HG03025 (cell line): ENCODE measurements at regions not wholly inside any gene's neighbourhood (a gene's known extent, or its start where the extent isn't known, plus 50 kb on each side); places are given as distances from the start of the nearest gene placed in this dataset.

Source experiments
- ATAC-seq: cut with Tn5 transposase; IDR thresholded peaks from one replicate; pipeline ENCODE4 v1.9.1; 2021; ENCODE audit warnings: mild to moderate bottlenecking, moderate library complexity; ENCODE audit not compliant: unreplicated experiment, low FRiP score

DNA sequence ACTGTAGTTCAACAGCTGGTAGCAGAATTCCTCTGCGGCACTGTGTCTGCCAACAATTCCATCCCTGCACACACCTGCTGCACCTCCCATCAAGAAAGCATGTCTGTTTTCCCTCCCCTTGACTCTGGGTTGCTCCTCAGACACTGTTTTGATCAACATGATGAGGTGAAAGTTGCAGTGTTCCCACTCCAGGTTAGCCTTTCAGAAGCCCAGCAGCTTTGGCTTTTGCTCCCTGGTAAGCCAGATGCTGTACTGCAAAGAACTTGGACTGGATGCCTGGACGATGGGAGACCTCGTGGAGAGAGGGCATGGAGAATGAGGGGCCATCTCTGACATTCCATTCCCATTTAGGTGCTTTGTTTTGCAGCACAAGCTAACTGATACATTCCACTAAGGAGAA lies 79.1 kb upstream of the MAFB start:
- no peak for ATAC-seq

DNA sequence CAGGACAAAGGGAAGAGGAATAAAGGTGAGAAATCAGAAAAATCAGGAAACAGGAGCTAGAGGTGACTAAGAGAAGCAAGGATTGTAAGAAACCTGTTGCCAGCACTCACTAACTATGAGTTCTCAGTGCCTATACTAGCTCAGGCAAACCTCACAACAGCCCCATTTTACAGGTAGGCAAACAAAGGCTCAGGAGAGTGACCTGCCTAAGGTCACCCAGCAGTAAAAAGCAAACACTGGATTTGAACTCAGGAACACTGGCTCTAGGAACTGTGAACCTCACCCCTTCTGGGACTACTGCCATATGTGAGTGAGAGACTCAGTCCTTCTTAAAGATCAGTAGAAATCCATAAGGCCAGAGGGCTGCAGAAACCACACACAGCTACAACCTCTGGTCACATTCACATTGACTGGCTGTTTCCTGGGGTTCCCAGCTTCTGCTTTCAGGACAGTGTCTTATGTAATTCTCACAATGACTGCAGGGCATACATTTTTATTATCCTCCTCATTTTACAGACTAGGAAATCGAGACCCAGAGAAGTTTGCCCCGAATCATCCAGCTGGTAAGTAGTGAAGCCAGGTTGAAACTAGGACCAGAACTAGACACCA lies 80.7 kb upstream of the MAFB start:
- ATAC-seq, result no peak

DNA sequence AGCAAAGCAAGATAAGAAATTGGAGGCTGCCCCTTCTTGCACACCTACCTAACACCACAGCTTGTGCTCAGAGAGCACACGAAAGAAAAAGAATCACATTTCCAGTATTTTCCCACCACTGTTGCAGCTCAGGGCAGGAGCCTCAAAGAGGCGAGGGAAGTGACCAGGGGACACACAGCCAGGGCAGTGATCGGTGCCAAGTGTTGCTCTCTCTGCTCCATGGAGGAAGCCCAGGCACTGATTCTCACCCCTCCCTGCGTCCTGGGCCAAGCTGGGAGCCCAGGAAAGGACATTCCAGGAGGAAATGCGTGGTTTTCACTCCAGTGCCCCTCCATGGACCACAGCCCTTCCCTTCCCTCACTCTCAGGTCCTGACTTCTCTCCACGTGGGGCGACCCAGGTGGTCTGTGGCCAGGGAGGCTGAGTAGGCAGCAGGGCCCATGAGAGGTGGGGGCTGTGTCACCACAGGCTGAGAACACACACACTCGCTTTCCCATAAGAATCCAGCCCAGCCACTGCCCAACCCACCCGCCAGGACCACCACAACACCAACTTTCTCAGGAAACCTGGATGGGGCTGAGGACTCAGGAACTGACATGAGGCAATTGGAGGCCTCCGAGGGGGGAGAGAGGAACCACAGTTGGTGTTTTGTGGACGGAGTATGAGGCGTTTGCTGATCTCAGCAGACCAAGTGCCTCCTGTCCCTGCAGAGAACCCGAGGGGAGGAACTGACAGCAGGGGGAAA lies 81.7 kb upstream of the MAFB start:
- ATAC-seq, result no peak

DNA sequence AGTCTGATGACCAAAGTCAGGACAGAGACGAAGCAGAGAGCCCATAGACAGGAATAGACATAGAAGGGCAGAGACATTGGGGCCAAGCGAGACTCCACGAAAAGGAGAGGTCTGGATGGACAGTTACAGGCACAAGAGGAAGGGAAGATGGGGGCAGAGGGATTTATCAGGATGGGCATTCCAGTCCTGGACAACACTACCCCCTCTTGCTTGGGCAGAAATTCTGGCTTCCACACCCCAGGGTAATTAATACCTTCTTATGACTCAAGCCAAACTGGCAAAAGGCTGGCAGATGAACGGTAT lies 82.2 kb upstream of the MAFB start:
- ATAC-seq, result no peak

DNA sequence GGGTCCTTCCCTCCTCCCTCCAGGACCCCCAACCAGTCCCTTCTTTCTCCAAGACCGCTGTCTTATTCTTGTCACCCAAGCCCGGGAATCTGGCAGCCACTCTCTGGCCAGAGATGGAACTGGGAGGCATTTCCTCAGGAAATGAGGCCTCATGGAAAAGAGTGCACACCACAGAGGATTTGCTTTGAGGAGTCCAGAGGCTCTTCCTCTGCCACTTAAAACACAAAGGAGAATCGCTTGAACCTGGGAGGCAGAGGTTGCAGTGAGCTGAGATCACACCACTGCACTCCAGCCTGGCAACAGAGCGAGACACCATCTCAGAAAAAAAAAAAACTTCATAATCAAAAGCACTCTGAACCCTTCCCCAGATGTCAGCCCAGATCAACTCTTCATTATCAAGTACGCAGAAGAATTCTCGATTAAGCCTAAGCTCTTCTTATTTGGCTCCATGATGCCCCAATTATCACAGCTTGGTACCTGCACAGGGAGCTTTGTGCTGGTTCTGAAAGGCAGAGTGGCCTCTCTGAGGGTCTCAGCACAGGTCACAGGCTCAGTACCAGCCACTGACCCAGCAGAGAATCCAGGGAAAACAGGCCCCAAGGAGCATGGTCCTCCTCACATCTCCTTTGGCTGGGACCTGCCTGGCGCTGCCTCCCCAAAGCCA lies 82.9 kb upstream of the MAFB start:
- no peak for ATAC-seq

DNA sequence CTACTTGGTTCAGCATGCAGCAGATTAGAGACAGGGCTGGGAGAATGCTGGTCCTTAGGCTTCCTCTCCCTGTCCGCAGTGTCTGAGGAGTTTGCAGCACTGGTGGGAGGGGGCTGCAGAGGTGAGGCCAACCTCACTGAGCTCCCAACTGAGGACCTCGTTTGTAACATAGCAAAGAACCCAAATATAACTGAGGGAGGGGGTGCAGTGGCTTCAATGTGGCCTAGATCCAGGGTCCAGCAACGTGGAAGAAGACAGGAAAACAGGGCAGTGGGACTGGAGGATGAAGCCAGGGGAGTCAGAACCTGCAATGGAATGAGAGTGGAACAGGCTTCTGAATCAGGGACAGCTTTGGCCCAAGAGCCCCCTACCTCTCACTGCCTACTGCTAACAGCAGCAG lies 84.3 kb upstream of the MAFB start:
- no peak for ATAC-seq

DNA sequence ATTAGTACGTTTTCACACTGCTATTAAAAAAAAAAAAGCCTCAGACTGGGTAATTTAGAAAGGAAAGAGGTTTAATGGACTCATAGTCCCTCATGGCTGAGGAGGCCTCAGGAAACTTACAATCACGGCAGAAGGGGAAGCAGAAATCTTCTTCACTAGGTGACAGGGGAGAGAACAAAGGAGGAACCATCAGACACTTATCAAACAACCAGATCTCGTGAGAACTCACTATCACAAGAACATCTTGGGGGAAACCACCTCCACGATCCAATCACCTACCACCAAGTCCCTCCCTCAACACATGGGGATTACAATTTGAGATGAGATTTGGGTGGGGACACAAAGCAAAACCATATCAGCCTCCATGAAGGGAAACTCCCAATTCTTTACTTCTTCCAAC lies 85.2 kb upstream of the MAFB start:
- ATAC-seq, result no peak

DNA sequence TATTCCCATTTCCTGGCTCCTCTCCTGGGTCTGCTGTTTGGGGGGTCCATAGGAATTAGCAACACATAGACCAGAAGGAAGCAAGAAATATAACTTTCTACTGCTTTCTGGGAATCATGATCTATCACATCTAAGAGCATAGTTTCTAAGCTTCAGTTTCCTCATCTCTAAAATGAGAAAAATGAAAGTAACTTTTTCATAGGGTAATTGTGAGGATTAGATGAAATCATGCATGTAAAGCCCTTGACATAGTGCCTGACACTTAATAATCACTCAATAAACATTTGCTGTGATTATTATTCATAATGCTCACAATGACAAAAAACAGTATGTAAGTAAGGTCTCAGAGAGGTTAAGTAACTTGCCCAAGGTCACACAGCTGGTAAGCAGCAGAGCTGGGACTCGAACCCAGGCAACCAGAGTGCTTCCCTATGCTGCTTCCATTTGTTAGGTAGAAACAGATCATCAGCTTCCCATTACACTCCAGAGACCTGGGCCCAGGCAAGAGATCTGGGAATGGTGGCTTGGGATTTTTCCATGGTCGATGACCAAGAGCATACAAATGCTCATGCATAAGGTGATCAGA lies 86.6 kb upstream of the MAFB start:
- no peak for ATAC-seq

DNA sequence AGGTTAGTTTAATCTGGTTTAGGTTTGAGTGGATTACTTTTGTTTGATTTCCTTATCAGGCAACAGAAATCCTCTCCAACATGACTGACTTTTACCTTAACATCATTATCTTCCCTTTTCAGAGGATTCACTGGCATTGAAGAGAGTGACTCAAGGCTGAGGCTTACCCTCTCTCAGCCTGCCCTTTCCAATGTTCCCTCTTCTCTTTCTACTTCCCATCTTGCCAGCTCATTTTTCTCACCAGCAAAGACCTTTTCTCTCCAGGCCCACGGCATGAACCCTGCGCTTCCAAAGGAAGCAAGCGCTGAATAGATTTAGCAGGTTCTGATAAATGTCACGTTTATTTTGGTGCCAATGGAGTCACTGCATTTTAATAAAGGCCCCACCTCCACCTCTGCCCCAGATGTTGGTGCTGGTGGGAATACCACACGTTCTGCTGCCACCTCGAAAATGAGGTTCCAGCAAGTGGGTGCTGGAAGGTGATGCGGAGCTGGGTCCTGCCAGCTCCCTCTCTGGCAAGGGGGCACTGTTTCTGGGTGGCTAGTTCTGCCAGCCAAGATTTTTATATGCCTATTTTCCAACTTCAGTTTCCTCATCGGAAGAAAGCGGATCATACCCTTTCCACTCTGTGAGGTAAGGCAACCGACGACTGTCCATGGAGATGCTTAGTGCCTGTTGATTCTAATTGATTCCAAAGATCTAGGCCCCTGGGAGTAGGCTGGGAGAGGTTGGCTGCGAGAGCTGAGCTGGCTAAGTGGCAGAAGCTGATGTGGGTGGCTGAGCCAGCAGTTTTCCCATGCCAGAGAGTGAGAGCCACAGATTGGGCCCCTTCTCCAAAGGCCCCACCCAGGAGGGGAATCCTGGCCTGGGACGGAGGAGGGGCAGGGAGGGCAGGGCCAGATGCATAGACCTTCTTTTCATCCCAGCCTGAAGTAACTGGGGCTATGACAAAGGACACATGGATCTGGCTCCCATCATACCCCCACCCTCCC lies 87.7 kb upstream of the MAFB start:
- no peak for ATAC-seq

DNA sequence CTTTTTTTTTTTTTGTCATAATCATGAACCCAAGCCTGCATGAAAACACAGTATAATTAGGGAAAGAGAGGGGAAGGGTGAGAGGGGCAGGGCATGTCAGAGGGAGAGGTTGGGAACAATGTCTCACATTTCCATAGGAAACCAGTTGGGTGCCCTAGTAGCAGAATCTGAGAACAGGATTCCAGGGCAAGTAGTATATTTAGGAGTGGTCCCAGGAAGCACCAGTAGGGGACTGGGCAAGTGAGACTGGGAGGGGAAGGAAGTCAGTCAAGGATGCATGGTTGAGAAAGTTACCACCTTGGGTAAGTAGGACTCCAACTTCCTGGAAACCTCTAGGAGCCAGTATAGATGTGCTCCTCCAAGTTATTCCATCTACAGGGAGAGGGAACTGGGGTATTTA lies 88.6 kb upstream of the MAFB start:
- ATAC-seq, result no peak

DNA sequence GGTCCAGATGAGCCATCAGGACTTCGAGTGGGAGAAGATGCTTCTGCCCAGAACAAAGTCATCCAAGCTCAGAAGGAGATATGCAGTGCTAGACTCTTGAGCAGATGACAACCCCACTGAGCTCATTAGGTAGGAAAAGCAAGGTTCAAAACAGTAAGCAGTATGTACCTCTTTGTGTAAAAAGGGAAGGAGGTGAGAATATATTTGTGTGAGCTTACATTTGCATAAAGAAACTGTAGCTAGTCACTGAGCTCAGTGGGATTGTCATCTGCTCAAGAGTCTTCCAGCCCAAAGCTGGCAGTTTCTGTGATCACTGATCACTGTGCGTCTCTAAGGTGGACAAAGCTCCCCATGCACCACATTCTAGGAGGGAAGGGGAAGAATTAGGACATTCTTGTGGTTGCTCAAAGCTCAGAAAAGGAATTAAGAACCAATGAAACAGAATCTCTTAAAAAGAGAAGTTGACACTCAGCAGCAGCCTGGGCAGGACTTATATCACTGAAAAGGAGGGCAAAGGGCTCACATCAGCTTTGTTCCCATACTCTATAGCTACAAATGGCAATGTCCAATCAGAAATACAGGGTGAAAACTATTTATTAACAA lies 90.0 kb upstream of the MAFB start:
- no peak for ATAC-seq

DNA sequence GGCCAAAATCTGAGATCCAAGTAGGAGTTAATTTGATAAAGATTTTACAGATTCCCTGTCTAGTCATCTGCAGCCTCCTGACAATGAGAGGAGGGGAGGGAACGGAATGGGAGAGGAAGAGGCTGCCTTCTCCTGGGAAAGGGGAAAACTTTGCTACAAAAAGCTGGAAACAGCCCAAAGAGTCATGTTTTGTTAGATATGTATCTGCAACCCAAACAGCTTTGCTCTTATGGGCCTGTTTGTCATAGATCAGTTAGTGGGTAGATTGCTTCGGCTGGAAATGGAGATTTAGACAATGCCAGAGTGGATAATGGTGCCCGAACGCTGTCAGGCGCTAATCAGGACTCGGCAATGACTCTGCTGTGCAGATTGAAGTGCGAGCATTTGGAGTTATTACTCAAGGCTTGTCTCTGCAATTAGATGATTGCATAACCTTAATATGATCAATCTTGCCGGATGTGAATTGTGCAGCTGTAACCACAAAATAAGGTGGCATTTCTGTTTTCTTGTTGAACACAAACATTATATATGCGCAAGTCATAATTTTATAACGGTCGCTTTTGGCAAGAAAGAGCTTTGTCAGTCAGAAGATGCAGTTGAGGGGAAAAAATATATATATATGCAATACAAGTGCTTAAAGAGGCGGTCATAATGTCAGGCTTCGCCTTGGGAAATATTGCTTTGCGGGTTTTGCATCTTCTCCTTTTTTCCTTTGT lies 92.4 kb upstream of the MAFB start:
- ATAC-seq, result no peak

DNA sequence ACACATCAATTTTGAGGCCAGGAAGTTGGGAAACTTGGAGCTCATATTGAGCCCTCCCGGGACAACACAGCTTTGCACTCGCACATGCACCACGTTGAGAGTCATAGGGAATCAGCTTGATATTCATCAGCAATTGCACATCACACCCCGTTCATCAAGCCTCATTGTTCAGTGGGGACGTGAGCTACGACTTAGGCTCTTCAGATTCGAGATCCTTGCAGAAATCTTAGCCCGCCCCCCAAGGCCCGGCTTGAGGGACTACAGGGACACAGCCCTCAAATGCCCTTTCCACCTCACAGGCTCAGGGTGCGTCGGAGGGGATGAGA lies 93.0 kb upstream of the MAFB start:
- ATAC-seq, result no peak

DNA sequence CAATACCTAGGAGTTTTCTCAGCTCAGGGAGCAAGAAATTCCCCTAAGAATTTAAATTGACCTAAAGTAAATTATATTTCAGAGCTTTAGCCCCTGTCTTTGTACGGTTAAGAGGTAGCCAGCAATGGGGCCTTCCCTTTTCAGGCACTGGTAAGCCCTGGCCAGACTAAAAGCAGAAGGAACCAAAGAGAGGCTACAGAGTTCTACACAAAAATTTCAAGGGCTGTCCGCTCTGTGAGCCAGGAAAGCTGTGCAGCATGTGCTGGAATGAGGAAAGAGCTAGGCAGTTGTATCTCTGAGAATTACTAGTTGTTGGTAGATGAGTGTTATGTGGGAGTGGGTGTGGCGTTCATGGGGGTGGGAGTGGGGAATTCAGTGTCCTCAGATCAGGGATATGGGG lies 96.3 kb upstream of the MAFB start:
- no peak for ATAC-seq

DNA sequence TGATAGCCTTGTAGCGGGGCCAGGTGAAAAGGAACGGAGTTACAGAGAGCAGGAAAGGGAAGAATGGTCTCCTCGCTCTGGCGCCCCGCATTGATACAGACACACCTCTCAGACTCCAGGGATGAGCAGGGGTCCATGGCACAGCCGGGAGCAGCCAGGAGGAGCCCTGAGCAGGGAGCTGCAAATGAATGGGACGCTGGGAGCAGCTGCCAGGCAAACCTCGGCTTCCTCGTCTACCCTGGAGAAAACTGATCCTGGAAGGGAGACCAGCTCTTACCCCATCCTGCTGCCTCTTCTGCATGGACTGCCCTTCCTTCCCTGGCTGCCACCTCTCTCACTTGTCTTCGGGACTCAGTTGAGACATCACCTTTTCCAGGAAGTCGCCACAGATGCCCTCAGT lies 97.3 kb upstream of the MAFB start:
- no peak for ATAC-seq

DNA sequence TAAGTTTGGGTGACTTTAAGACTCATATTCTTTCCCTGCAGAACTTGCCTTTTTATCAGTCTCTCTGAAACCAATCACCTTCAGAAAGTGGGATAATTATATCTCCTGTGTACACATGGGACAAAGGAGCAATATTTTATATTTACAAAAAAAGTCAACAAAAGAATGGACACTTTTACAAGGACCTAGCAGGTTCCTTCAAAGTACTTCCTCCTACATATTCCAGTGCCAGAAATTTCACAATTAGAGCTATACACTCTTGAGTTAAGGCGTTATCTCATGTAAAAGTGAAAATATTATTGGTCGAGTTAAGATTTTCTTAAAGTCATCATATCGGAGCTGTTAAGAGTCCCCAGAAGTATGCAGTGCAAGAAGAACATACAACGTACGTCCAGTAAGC lies 98.9 kb upstream of the MAFB start:
- no peak for ATAC-seq

DNA sequence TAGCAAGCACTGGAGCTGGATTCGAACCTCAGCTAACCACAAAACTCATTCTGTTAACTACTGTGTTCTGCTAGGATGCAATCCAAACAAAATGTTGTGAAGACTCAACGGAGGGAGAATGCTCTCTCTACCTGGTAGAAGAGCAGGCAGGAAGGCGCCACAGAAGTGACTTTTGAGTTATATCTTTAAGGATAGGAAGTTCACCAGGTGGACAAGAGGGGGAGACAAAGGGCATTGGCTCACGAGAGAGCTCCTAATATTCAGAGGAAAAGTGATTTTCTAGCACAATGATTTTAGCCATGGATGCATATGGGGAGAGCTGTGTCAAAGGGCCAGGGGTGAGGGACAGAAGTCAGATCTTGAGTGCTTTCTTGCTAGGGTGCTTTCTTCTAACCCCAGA lies 108.4 kb upstream of the MAFB start:
- no peak for ATAC-seq

DNA sequence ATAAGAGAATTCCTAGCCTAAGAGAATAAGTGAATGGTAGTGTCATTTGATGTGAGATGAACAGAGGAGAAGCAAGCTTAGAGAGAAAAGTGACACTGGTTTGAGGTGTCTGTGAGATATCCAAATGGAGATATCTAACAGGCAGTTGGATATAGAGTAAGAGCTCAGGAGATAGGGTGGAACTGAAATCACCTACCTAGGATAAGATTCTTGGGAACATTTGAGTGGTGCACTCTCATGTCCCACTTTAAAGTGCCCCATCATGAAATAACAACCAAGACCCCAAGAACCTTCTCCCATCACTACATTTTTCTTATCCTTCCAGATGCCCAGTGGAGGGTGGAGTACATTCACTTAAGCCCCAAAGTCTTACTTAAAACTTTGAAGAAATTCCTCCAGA lies 109.0 kb upstream of the MAFB start:
- ATAC-seq, result no peak

DNA sequence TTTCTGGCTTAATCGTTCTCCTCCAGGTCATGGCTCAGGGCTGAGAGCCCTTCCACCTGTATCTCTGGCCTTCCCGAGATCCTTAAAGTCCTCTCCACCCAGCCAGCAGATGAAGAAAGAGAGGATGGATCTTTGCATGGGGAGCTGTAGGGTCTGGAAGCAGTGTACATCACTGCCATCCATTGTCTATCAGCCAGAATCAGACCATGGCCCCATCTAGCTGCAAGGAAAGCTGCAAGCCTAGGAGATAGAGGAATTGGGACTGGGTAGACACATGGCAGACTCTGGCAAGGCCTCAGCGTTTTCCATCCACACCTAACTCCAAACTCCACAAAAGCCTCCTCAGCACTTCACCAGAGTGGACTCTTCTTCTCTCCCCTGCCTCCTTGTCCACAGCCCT lies 113.8 kb upstream of the MAFB start:
- no peak for ATAC-seq

DNA sequence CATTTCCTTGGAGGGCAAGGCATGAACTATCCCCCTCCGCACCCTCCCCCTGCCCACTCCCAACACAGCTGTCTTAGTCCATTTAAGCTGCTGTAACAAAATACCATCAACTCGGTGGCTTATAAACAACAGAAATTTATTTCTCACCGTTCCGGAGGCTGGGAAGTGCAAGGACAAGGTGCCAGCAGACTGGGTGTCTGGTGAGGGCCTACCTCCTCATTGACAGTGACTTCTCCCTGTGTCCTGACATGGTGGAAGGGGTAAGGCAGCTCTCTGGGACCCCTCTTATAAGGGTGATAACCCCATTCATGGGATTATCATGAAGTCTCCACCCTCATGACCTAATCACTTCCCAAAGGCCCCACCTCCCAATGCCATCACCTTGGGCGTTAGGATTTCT lies 114.3 kb upstream of the MAFB start:
- ATAC-seq, result no peak
